ENCODE measurements at regions not wholly inside any gene's neighbourhood (a gene's known extent, or its start where the extent isn't known, plus 50 kb on each side); places are given as distances from the start of the nearest gene placed in this dataset.
"Not testable (repeated sequence)": the region's sequence is repeated elsewhere in the genome, so short reads cannot be mapped to it uniquely, and the experiment has no call there.

GRCh38 chr13:81425286-81425685 is 1084.4 kb upstream of the SPRY2 start:
- DNase-seq, result no peak

- no peak for DNase-seq
Observed at GRCh38 chr13:81409284-81409683, 1068.4 kb upstream of the SPRY2 start.

GRCh38 chr13:81408647-81409046 is 1067.7 kb upstream of the SPRY2 start:
- no peak for DNase-seq

DNA sequence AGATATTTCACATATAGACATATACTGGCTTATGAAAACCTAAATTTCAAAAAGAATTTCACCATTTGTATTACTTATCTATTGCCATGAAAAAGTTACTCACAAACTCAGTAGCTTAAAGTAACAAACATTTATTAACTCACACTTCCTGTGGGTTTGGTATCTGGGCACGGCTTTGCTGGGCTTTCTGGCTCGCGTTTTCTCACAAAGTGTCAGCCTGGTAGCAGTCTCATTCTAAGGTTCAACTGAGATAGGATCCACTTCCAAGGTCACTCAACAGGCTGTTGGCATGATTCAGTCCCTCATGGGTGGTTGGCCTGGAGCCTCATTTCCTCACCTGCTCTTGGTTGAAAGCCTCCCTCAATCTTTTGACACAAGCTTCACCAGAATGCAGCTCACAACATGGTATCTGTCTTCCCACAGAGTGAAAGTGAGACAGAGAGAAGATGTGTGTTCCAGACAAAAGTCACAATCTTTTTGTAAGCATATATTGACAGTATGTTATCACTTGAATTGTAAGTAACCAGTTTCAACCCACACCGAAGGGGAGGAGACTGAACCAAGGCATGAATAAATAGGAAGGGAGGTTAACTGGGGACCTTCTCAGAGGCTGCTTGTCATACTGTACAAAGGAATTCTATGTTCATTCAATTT is 1065.8 kb upstream of the SPRY2 start:
- DNase-seq, result no peak

DNA sequence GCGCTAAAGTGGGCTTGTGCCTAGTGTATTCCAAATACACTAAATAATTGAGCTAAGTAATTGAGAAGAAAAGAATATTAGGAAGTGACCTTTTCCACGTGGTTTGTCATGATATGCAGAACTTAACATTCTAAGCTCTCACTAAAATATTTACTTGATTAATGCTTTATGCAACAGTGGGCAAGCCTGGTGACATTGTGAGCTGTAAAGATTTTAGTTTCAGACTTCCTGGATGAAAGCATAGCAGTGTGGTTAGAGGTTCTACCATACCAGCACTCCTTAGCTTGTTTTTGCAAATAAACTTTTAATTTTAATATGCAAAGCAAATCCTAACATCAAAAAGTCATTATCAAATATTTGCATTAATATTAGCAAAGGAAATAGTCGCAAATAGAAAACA is 1065.1 kb upstream of the SPRY2 start:
- DNase-seq, result no peak

- DNase-seq, result no peak
Observed at GRCh38 chr13:81396192-81396591, 1055.3 kb upstream of the SPRY2 start.

GRCh38 chr13:81395368-81395767 is 1054.4 kb upstream of the SPRY2 start:
- DNase-seq, result peak; percentile 30

DNA sequence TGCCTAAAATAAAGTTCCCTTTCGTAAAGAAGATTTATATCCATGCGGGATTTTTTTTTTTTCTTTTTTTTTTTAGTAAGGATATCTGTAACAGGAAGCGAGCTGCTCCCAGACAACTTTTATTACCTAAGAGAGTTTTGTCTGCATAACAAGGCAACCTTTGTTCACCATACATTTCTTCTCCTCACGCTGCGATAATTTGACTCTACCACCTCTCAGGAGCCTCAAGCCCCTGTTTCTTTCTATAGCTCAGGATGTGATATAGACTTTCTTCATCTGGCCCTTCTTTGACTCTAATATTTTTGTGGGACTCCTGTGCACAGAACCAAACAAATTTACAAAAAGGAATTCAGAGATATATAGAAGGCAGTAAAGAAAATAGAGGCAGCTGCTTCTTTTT is 1053.7 kb upstream of the SPRY2 start:
- no peak for DNase-seq

- DNase-seq, result no peak
Observed at GRCh38 chr13:81393721-81394120, 1052.8 kb upstream of the SPRY2 start.

DNA sequence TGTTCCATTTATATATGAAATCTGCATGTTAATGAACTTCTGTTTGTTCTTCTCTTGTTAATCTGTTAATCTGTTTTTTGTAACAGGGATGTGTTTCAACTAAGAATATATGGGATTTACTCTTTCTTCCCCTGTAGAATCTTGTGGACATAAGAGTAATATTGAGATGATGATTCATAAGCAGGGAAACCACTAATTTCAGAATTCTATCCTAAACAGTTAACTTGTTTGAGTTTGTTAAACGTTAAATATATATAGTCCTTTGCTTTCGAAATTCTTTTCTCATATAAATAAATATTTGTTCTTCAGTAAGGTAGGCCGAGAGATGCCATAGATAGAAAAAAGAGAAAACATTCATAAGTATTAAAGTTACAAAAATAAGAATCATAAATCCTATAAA is 1052.2 kb upstream of the SPRY2 start:
- DNase-seq, result no peak

DNA sequence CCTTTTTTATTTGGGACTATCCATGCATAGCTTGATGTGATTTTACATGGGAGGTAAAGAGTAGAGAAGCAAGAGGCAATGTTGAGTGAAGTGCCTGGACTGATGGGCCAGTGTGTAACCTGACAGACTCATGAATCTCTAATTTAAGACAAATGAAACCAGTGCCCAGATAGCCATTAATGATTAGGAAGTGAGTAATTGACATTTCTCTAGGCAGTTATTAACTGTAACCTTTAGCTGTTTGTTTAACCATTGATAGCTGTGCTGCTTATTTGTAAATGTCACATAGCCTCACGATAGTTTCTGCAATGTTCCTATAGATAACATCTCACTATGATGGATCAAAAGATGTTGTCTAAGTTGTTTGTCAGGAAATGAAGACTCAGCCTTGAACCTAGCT is 1047.5 kb upstream of the SPRY2 start:
- DNase-seq, result no peak

- DNase-seq, result no peak
Observed at GRCh38 chr13:81383444-81383843, 1042.5 kb upstream of the SPRY2 start.

GRCh38 chr13:81382246-81382645 is 1041.3 kb upstream of the SPRY2 start:
- DNase-seq, result no peak

DNA sequence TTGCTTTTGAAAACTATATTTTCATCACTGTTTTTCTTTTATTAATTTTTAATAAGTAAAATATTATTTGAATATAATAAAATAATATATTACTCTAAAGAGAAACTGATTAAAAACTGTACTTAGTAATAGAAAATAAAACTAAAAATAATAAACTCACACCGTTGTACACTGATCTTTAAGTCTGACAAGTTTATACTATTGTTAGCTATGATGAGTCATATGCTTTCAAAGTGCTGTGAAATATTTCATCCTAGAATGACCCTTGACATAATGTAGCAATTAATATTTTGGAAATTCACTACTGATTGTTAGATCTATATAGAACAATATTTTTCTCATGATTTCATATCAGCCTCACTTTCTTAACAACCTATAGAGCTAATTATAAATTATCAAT is 1040.6 kb upstream of the SPRY2 start:
- no peak for DNase-seq

DNA sequence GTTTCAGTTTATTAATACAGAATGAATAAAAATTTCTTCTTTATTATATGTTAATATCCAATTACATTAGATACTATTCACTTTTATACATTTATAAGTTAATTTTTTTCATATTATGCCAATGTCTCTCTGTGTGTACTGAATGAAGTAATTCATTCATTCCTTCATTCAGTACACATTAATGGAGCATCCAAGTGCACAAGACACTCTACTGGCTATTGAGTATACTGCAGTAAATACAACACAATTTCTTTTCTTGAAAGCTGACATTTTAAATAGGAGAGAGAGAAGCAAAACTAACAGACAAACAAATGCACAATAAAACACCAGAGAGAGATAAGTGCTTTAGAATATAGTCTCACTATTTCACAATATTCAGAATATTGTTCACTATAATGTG is 1038.3 kb upstream of the SPRY2 start:
- no peak for DNase-seq

- peak; percentile 4 for DNase-seq
Observed at GRCh38 chr13:81377921-81378320, 1037.0 kb upstream of the SPRY2 start.

GRCh38 chr13:81375709-81376108 is 1034.8 kb upstream of the SPRY2 start:
- no peak for DNase-seq

- DNase-seq, result not testable (repeated sequence)
Observed at GRCh38 chr13:81362711-81363110, 1021.8 kb upstream of the SPRY2 start.

- no peak for DNase-seq
Observed at GRCh38 chr13:81350056-81350455, 1009.1 kb upstream of the SPRY2 start.

GRCh38 chr13:81340118-81341069 is 999.5 kb upstream of the SPRY2 start:
- DNase-seq, result not testable (repeated sequence)

DNA sequence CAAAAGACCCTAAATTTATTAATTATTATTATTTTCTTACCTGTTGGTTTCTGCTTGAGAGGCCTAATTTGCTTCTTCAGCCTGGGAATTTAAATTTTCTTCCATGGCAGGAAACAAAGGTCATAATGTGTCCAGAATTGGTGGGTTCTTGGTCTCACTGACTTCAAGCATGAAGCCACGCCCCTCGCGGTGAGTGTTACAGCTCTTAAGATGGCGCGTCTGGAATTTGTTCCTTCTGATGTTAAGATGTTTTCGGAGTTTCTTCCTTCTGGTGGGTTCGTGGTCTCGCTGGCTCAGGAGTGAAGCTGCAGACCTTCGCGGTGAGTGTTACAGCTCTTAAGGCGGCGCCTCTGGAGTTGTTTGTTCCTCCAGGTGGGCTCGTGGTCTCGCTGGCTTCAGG is 998.7 kb upstream of the SPRY2 start:
- not testable (repeated sequence) for DNase-seq

GRCh38 chr13:81334481-81334880 is 993.6 kb upstream of the SPRY2 start:
- DNase-seq, result no peak

GRCh38 chr13:81326913-81327312 is 986.0 kb upstream of the SPRY2 start:
- no peak for DNase-seq

- DNase-seq, result no peak
Observed at GRCh38 chr13:81320516-81320915, 979.6 kb upstream of the SPRY2 start.

Data from HCEC 1CT (cell line).